ENCODE measurements at regions not wholly inside any gene's neighbourhood (a gene's known extent, or its start where the extent isn't known, plus 50 kb on each side); places are given as distances from the start of the nearest gene placed in this dataset.

DNA sequence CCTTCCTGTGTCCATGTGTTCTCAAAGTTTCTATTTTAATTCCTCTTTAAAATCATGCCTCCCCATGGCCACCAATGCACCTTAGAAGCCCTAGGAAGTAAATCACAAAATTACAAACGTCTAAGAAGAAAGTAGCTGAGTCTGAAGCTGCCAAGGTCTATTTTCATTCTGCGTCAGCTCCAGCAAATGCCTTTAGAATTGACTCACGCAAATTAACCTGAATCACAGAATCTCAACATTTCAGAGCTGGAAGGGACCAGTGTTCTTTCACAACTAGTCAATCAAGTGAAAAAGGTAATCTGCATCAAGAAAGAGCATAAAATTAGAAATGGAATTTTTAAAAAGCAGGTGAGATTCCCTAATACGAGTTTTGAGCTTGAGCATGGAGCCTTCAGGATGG is 1017.6 kb downstream of the SORCS3 start:
- FAIRE-seq, result no peak
- TF ChIP-seq POLR2A (IDR thresholded peaks at IDR 0.05; ENCODE audit: low read depth, low read length), result no peak

DNA sequence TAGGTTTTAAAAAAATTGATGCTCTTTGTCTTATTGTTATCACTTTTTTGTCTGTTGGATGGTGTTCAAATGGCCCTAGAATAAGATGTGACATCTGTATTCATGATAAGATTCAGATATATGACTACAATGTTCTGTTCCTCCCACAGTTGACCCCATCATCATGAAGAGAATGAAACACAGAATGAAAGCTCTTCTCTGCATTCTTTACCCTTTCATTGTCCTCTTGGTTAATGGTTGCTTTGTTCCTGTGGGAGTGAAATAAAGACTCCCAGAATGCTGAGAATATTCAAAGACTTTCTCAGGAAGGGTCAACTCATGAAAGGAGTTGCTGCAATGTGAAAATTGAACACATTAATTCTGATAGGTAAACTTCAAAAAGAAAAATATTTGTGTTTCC is 1015.8 kb downstream of the SORCS3 start:
- FAIRE-seq (no peak), DNase-seq (ENCODE audit: insufficient read length, low spot score) (no peak)
- no peak for TF ChIP-seq POLR2A (IDR thresholded peaks at IDR 0.05; ENCODE audit: low read depth, low read length)

More for the DNA sequence above, 1017.6 kb downstream of the SORCS3 start:
- no peak for DNase-seq (ENCODE audit: insufficient read length, low spot score)

DNA sequence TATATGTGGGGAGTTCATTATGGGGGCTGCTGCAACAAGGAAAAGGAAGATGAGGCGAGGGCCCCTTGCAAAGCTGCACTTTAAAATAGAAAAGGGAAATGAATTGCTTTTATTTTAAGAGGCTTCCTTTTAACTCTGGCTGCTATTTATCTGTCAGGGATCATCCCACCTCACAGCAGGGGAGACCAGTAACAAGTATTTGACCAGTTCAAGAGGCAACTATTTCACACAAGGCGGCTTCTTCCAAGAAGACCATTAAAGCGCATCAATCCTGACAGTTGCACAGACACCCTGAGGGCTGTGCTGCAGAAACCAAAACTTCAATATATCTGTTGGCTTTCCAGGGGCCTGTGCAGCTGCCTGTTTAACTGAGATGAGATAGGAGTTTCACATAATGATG is 1009.2 kb downstream of the SORCS3 start:
- FAIRE-seq (no peak), DNase-seq (ENCODE audit: insufficient read length, low spot score) (no peak)
- TF ChIP-seq POLR2A (IDR thresholded peaks at IDR 0.05; ENCODE audit: low read depth, low read length), result no peak

DNA sequence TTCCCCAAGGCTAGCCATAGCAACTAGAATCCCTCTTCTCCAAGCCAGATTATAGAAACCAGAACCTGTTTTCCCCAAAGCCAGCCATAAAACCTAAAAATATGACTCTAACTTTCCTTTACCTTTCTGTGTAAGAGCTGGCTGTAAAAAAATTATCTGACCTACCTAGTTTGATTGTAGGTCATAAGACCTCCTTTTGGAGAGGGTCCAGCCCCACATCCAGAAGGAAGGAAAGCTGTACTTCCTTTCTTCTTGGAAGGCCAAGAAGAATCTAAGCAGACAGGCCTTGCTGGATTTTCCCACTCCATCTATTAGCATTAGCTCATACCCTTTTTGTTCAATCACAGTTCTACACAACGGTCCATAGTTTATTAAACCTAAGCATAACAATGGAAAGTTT is 1006.3 kb downstream of the SORCS3 start:
- no peak for TF ChIP-seq POLR2A (IDR thresholded peaks at IDR 0.05; ENCODE audit: low read depth, low read length)
- DNase-seq (ENCODE audit: insufficient read length, low spot score), result no peak
- FAIRE-seq, result no peak

DNA sequence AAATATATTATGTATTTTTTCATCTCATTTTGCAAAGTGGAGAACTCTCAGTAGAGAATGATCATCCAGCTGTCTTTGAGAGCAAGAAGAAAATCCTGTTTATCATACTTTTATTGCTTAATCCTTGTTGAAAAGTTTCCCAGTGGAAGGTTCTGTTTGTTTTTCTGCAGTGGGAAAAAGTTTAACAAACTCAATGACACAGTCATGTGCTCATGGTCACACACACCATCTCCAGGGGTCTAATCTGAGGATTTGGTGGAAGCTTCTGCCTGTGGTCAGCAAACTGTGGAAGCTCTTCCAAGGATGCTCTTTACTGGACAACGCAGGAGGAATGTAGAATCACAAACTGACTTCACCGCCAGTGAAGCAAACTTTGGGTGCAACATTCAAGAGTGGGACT is 1003.9 kb downstream of the SORCS3 start:
- FAIRE-seq (no peak), DNase-seq (ENCODE audit: insufficient read length, low spot score) (no peak)
- TF ChIP-seq POLR2A (IDR thresholded peaks at IDR 0.05; ENCODE audit: low read depth, low read length), result no peak

DNA sequence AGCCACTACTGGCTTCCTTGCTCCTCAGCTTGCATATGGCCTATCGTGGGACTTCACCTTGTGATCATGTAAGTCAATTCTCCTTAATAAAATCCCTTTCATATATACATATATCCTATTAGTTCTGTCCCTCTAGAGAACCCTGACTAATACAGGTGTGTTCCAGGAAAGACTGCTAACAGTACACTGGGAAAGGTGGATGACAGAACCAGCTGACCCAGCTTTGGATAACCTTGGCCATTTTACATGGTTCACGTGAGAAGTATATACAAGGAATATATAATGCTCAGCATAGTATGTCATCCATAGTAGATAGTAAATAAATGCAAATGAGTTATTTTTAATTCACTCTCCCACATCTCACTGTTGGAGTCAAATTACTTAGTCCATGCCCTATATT is 1003.5 kb downstream of the SORCS3 start:
- DNase-seq (ENCODE audit: insufficient read length, low spot score) (no peak), FAIRE-seq (no peak)
- TF ChIP-seq POLR2A (IDR thresholded peaks at IDR 0.05; ENCODE audit: low read depth, low read length), result no peak

DNA sequence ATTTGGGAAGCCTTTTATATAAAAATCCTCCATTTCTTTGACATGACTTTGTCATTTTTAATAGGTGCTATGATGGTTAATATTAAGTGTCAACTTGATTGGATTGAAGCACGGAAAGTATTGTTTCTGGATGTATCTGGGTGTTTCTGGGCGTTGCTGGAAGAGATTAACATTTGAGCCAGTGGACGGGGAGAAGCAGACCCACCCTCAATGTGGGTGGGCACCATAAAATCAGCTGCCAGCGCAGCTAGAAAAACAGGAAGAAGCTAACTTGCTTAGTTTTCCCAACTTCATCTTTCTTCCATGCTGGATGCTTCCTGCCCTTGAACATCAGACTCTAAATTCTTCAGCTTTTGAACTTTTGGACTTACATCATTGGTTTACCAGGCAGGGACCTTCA is 1003.0 kb downstream of the SORCS3 start:
- FAIRE-seq (no peak), DNase-seq (ENCODE audit: insufficient read length, low spot score) (no peak)
- no peak for TF ChIP-seq POLR2A (IDR thresholded peaks at IDR 0.05; ENCODE audit: low read depth, low read length)

DNA sequence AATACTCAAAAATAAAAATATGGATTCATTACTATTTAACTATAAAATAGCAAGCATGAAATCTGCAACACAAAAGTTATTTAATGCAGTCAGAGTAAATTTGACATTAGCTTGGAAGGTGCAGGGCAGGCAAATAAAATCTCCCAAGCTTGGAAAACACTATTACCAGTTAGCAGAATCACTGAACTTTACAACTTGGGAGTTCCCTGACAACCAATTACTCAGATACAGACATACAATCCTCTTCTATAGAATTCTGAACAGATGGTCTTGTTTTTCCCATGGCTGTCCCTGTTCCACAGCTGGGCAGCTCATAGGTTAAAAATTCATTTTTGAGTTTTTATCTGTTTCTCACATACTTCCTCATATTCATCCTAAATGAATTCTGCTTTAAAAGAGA is 1002.6 kb downstream of the SORCS3 start:
- no peak for TF ChIP-seq POLR2A (IDR thresholded peaks at IDR 0.05; ENCODE audit: low read depth, low read length)
- no peak for FAIRE-seq
- DNase-seq (ENCODE audit: insufficient read length, low spot score), result no peak

DNA sequence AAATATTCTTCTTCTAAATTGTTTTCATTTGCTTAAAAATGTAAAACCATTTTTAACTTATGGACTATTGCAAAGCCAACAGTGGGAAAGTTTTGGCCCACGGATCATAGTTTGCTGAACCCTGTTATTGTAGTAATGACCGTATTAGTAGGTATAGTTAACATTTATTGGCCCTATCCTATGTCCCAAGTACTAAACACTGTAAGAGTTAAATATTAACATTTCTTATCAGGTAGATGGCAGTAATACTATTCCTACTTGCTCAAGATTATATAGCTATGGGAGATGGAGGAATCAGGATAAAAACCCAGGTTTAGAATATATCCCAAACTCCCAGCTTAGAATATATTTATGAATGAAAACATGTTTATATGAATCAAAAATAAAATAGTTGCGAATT is 993.2 kb downstream of the SORCS3 start:
- FAIRE-seq (no peak), DNase-seq (ENCODE audit: insufficient read length, low spot score) (no peak)
- no peak for TF ChIP-seq POLR2A (IDR thresholded peaks at IDR 0.05; ENCODE audit: low read depth, low read length)

DNA sequence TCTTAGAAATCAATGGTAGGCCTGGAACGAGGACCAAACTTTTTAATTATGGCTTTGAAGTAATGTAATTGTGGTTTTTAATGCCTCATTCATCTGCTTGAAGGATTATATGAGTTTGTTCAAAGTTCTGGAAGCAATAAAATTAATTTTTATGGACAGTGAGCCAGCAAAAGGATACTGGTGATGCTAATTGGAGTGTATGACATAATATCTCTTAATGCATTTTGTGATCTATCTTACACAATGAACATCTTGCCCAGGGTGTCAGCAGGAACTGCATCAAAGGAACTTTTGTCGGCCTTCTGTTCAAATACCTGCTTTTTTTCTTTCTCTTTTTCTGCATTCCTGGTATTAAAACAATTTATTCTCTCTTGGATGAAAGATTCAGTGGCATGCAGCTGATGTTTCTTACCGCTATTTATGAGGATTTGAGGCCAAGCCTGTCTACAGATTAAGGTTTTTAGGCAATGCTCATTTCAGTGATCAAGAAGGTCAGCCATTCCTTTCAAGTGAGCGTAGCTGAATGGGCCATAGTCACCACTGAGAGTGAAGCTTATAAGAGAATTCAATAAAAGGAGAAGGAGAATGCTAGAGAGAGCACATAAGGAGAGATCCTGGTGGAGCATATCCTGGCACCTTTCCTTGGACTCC is 974.8 kb downstream of the SORCS3 start:
- DNase-seq (ENCODE audit: insufficient read length, low spot score) (no peak), FAIRE-seq (no peak)
- TF ChIP-seq POLR2A (IDR thresholded peaks at IDR 0.05; ENCODE audit: low read depth, low read length), result no peak

DNA sequence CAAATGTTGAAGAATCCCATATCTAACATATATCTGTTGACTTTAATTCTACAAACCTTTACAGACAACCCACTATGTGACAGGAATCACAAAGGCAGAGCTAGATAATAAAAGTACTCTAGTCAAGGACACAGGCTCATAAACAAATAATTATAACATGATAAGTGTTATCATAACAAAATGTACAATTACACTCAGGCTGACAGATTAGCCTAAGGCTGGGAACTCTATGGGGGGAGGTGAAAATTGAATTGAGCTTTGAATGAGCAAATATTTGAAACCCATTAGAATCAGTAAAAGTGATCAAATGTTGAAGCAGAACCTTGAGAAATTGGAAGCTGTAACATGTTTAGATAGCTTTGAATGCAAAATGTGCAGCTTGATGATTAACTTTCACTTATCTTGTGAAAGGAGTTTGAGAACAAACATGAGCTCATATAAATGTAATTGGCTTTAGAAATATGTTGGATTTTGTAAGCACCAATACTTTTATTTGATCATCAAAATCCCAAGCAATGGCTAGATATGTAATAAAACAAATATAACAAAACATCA is 970.2 kb downstream of the SORCS3 start:
- FAIRE-seq, result no peak
- no peak for DNase-seq (ENCODE audit: insufficient read length, low spot score)
- TF ChIP-seq POLR2A (IDR thresholded peaks at IDR 0.05; ENCODE audit: low read depth, low read length), result no peak

DNA sequence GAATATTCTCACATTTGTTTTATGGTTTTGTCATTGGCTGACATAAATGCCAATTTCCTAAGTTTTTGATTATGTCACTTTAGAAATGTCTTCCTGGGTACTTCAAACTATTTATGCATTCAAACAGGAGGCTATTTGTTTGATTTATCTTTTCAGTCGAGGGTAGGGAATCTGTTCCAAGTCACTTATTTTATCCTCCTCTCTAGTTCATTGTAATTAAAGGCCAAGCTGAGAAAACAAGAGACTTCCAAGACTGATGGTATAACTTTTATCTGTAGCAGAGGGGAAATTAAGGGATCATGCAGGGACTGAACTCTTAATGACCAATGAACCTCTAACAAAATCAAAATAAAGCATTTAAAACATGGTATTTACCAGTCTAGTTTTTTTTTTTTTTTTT is 968.4 kb downstream of the SORCS3 start:
- no peak for TF ChIP-seq POLR2A (IDR thresholded peaks at IDR 0.05; ENCODE audit: low read depth, low read length)
- FAIRE-seq, result no peak
- no peak for DNase-seq (ENCODE audit: insufficient read length, low spot score)

DNA sequence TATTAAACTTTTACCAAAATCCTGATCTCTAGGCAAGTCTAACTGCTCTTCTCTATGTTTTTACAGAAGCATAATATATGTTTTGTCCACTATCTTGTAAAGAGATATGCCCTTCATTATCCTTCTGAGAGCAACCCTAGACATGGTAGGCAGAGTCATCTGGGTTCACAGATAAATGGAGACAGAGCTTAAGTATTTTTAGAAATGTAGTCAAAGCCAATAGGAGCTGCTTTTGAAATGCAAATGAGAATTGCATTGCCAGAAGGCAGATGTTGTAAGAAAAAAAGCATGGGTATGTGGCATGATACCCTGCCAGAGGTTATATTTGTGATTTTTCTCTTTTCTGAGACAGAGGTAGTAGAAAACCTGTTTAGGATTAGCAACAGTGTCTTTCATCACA is 964.8 kb downstream of the SORCS3 start:
- DNase-seq (ENCODE audit: insufficient read length, low spot score) (no peak), FAIRE-seq (no peak)
- no peak for TF ChIP-seq POLR2A (IDR thresholded peaks at IDR 0.05; ENCODE audit: low read depth, low read length)

DNA sequence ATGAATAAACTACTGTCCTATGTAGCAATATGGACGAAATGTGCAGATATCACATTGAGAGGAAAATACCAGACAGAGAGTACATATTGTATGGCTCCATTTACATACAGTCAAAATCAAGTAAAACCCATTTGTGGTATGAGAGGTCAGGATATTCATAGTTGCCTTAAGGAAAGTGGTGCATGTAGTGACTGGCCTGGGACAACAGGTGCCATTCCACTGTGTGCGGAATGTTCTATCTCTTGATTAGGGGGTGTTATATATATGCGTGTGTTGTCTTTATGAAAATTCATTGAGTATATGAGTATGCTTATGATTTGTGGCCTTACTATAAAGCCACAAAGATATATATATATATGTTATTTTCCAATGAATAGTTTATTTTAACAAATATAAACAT is 964.0 kb downstream of the SORCS3 start:
- FAIRE-seq (no peak), DNase-seq (ENCODE audit: insufficient read length, low spot score) (no peak)
- no peak for TF ChIP-seq POLR2A (IDR thresholded peaks at IDR 0.05; ENCODE audit: low read depth, low read length)

DNA sequence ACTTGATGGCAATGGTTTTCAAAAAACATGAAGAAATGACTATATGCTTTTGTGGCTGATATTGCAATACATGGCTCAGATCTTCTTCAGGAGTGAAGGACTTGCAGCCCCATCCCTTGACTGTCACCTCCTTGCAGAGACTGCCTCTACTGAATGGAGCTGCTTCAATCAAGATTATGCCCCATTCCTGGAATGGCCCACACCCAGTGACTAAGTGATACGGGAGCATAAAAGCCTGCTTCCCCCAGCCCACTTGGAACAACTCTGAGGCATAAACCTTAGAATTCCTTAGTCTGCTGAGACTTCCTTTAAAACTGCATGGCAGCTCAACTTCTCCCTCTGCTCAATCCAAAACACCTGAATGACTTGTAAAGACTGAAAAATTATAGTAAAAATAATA is 957.1 kb downstream of the SORCS3 start:
- no peak for DNase-seq (ENCODE audit: insufficient read length, low spot score)
- no peak for FAIRE-seq
- no peak for TF ChIP-seq POLR2A (IDR thresholded peaks at IDR 0.05; ENCODE audit: low read depth, low read length)

DNA sequence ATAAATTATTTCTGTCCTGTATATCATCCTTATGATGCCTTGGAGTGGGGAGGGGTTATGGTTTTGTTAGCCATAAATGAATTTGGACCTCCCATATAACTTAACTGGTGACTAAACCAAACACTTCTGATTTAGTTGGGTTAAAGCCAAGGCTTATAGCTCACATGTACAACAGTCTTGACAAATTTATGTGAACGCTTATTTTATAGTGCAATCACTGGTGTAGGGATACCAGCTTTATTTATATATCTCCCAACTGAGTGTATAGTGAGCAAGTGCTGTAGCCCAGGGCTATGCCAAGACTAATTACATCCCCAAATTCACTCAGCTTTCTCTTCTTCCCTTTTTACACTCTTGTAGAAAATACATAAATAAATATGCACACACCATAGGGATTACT is 956.2 kb downstream of the SORCS3 start:
- FAIRE-seq, result no peak
- no peak for TF ChIP-seq POLR2A (IDR thresholded peaks at IDR 0.05; ENCODE audit: low read depth, low read length)
- no peak for DNase-seq (ENCODE audit: insufficient read length, low spot score)

All from H54 (cell line).